ENCODE measurements at regions not wholly inside any gene's neighbourhood (a gene's known extent, or its start where the extent isn't known, plus 50 kb on each side); places are given as distances from the start of the nearest gene placed in this dataset.
A peak's percentile ranks its signal among the peaks of the same experiment; 100 is the strongest.

- no peak for DNase-seq
Observed at GRCh38 chr15:80308002-80308401, 56.0 kb upstream of the CTXND1 start.

DNA sequence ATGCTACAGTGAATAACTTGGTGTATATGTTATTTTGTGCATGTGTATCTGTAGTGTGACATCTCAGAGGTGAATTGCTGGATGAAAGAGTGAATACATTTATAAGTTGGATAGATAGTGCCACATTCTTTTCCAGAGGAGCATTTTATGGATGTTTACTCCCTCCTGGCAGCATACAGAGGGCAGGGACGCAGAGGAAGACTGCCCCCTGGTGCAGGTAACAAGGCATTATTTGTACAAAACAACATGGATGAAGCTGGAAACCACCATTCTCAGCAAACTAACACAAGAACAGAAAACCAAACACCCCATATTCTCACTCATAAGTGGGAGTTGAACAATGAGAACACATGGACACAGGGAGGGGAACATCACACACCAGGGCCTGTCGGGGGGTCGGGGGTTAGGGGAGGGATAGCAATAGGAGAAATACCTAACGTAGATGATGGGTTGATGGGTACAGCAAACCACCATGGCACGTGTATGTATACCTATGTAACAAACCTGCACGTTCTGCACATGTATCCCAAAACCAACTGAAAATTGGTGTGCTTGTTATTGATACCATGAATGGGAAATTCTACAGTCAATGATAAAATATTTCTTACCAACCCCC lies 57.9 kb upstream of the CTXND1 start:
- DNase-seq: no peak

DNA sequence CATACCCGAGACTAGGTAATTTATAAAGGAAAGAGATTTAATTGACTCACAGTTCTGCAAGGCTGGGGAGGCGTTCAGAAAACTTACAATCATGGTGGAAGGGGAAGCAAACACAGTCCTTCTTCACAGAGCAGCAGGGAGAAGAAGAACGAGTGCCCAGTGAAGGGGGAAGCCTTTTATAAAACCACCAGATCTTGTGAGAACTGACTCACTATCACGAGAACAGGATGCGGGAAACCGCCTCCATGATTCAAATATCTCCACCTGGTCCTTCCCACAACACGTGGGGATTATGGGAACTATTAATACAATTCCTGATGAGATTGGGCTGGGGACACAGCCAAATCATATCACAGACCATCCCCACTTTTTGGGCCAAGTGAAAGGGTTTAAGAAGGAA lies 58.8 kb upstream of the CTXND1 start:
- no peak for DNase-seq

- peak; percentile 42 to 51 for DNase-seq
Observed at GRCh38 chr15:80315289-80315987, 63.4 kb upstream of the CTXND1 start.

DNA sequence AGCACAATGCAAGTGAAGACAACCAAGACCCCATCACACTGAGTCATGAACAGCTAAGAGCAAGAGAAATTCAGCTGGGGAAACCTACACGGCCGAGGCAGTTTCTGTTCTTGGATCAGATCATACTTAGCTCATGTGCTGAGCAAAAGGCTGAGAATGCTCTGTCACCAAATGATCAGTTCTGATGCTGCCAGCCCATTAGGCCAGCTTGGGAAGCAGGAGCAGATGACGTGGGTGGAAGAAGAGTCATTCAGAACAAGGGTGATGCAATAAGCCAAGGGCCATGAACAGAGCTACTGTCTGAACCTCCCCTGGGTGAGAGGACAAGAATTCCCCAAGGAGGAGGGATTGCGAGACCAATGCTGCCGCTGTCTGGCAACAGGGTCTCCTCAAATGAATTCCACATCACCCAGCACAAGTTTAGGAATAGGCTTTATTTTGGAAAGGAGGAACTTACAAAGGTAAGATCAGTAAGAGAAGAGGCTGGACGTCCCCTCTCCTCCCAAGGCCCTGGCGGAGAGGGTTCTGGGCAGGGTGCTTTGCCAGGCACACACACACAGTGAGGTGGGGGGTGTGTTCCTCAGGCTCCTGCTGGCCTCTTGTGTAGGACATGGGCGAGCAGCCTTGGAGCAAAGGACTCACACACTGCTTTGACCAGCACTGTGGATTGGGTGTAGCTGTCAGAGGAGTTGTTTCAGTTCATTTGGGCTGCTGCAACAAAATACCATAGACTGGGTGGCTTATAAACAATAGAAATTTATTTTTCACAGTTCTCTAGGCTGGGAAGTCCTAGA lies 65.6 kb upstream of the CTXND1 start:
- DNase-seq: peak; percentile 74 to 82

DNA sequence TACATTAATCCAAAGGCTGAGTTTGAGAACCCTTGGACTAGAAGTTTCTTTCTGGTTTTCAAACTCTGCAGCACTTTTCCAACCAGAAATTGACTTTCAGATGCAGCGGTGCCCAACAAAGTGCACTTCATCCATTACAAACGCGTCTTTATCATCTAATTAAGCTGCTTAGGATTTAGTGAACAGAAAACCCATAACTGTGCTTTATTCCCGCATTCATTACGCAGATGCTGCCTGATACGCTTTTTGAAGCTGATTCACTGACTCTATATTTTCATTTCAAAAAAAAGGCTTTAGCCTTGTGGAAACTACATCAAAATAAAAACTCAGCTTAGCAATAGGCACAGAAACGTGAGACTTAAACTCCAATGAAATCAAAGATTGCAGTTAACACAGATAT lies 69.8 kb upstream of the CTXND1 start:
- no peak for DNase-seq

GRCh38 chr15:80323285-80323684 lies 71.3 kb upstream of the CTXND1 start:
- DNase-seq: no peak

GRCh38 chr15:80324545-80325080 lies 72.6 kb upstream of the CTXND1 start:
- peak in 1 of 2 donors; percentile 38 for DNase-seq

DNA sequence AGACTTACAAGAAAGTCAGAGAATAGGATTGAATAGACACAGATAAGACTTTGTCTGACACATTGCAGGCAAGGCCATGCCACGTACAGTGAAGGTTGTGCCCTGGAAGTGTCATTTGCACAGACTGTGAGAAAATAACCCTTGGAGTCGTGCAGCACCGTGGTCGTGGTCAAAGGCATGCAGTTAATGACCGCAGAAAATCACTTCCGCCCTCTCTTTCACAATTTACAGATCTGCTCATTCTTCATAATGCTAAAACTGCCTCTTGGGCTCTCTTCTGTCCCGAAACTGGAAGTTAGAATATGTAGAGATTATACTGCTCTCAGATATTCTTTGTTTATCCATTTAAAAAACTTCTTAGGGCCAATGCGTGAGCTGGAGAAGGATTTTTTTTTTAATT lies 73.2 kb upstream of the CTXND1 start:
- peak in 1 of 2 donors; percentile 43 for DNase-seq

GRCh38 chr15:80326270-80326669 lies 74.3 kb upstream of the CTXND1 start:
- DNase-seq: no peak

DNA sequence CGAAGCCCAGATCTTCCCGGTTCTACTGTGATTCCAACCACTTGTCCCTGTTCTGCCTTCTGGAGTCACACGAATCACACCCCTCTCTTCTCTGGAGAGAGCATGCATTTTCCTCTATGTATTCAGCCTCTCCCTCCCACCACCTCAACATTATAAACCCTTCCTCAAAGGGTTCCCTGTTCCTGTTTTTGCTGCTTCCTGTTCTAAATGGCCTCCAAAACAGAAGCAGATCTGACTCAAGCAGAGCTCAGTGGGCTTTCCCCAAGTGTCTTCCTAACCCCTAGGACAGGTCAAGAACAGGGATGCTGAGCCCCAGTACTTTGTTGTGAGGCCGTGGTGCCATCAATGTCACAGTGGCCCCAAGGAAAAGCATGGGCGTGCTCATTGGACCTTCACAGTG lies 75.7 kb upstream of the ARNT2 start:
- DNase-seq: no peak

GRCh38 chr15:80331886-80332406 lies 72.2 kb upstream of the ARNT2 start:
- DNase-seq: no peak

GRCh38 chr15:80333261-80333660 lies 70.9 kb upstream of the ARNT2 start:
- no peak for DNase-seq

DNA sequence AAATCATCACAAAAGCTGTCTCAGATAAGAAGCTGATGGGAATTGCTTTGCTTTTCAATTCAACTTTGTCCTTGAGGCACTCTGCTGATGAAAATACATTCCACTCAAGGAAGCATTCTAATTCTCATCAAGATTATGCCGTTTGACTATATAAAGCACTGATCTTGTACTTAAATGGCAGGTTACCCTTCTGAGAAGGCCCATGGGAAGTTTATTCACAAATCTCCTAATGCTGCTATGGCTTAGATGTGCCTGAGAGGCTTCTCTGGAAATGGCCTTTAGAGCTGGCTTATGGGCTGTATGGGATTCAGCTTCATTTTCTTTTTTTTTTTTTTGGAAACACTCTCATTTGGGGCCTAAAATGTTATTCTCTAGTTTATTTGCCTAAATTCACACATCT lies 69.7 kb upstream of the ARNT2 start:
- DNase-seq: no peak

DNA sequence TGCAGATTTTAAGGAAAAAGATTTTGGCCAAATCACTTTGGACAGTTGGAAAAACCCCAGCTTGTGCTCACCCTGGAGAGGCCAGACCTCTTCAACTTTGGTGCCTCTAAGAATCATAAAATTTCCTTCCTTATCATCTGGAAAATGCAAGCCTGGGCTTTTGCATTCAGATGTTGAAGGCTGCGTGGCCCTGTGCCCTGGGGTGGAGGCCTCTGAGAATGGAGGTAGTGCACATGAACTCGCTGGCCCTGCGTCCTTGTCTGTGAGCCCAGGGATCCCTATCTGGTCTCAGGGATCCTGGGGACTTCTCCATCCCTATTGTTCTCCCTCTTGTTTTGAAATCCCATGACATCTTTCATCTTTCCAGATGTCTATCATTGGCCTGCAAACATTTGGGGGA lies 64.6 kb upstream of the ARNT2 start:
- DNase-seq: no peak

DNA sequence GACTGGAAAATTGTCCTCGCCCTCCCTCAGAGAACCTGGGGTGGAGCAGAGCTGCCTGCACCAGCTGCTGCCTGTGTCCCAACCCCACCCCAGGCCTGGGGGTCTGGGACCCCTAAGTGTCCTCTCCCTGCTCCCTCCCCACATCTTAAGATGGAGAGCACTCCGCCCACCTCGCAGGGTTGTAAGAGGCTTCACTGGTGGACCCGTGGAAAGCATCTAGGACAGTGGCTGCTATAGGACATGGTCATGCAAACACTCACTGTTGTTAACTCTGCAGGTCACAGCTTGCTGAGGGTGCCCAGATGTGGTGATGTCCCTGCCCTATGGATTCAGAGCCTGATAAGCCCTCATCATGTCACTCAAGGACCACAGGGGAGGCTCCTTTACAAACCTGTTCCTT lies 62.0 kb upstream of the ARNT2 start:
- DNase-seq: no peak

GRCh38 chr15:80343554-80343992 lies 60.6 kb upstream of the ARNT2 start:
- DNase-seq: peak; percentile 94 to 96

GRCh38 chr15:80350941-80351610 lies 53.1 kb upstream of the ARNT2 start:
- DNase-seq: no peak

All from right lung (tissue), 2 donors.